ENCODE measurements at regions not wholly inside any gene's neighbourhood (a gene's known extent, or its start where the extent isn't known, plus 50 kb on each side); places are given as distances from the start of the nearest gene placed in this dataset.

GRCh38 chr12:102765736-102766135, 151.3 kb downstream of the PAH start:
- TF ChIP-seq POLR2AphosphoS5 (IDR thresholded peaks at IDR 0.05; ENCODE audit: low read depth, low read length) (no peak), POLR2A (IDR thresholded peaks at IDR 0.05; ENCODE audit: low read depth, low read length) (no peak), TAF1 (IDR thresholded peaks at IDR 0.05; ENCODE audit: low read depth, low read length) (no peak), POU2F2 (IDR thresholded peaks at IDR 0.05; ENCODE audit: low read depth, low read length) (no peak), SPI1 (IDR thresholded peaks at IDR 0.05; ENCODE audit: low read depth, low read length) (no peak)

Data from GM12891 (cell line).